ENCODE measurements at regions not wholly inside any gene's neighbourhood (a gene's known extent, or its start where the extent isn't known, plus 50 kb on each side); places are given as distances from the start of the nearest gene placed in this dataset.

GRCh38 chr22:49269928-49270327 is 557.7 kb downstream of the BRD1 start:
- DNase-seq (ENCODE audit: low spot score): no peak
- no peak for ATAC-seq (ENCODE audit: low FRiP score)
- no peak for TF ChIP-seq CTCF (IDR thresholded peaks at IDR 0.05)

GRCh38 chr22:49269371-49269770 is 558.3 kb downstream of the BRD1 start:
- ATAC-seq (ENCODE audit: low FRiP score) (no peak), DNase-seq (ENCODE audit: low spot score) (no peak)
- TF ChIP-seq CTCF (IDR thresholded peaks at IDR 0.05): no peak

GRCh38 chr22:49268924-49269323 is 558.7 kb downstream of the BRD1 start:
- TF ChIP-seq CTCF (IDR thresholded peaks at IDR 0.05): no peak

GRCh38 chr22:49267996-49268395 is 559.7 kb downstream of the BRD1 start:
- no peak for ATAC-seq (ENCODE audit: low FRiP score)
- no peak for DNase-seq (ENCODE audit: low spot score)
- no peak for TF ChIP-seq CTCF (IDR thresholded peaks at IDR 0.05)

More at GRCh38 chr22:49268924-49269323, 558.7 kb downstream of the BRD1 start:
- DNase-seq (ENCODE audit: low spot score) (no peak), ATAC-seq (ENCODE audit: low FRiP score) (no peak)

GRCh38 chr22:49266561-49267519 is 560.8 kb downstream of the BRD1 start:
- ATAC-seq (ENCODE audit: low FRiP score) (no peak), DNase-seq (ENCODE audit: low spot score) (no peak)
- TF ChIP-seq CTCF (IDR thresholded peaks at IDR 0.05): no peak

GRCh38 chr22:49264696-49265095 is 563.0 kb downstream of the BRD1 start:
- ATAC-seq (ENCODE audit: low FRiP score) (no peak), DNase-seq (ENCODE audit: low spot score) (no peak)
- no peak for TF ChIP-seq CTCF (IDR thresholded peaks at IDR 0.05)

- DNase-seq (ENCODE audit: low spot score) (no peak), ATAC-seq (ENCODE audit: low FRiP score) (no peak)
- TF ChIP-seq CTCF (IDR thresholded peaks at IDR 0.05): no peak
These were observed 564.6 kb downstream of the BRD1 start for GRCh38 chr22:49263101-49263500.

Measured in omental fat pad (tissue), 3 donors.